Choroid plexus epithelial cell (primary cell): ENCODE measurements at regions not wholly inside any gene's neighbourhood (a gene's known extent, or its start where the extent isn't known, plus 50 kb on each side); places are given as distances from the start of the nearest gene placed in this dataset.

ENCODE experiments used
- DNase-seq: peaks from one replicate; pipeline ENCODE4 v3.0.0-alpha.2; 2010; ENCODE audit warnings: low read depth
- H3K4me3 ChIP-seq: 2 replicates; pipeline ENCODE4 v1.5.1; 2011; ENCODE audit warnings: low read depth, mild to moderate bottlenecking, control low read depth, low read length, moderate library complexity
- TF ChIP-seq, protein P1 (sequence below): conservative IDR thresholded peaks from 2 replicates; pipeline ENCODE4 v1.5.1; 2011; ENCODE audit warnings: low read depth, mild to moderate bottlenecking, control low read depth, inconsistent platforms, low read length, moderate library complexity

- TF ChIP-seq, protein P1, sequence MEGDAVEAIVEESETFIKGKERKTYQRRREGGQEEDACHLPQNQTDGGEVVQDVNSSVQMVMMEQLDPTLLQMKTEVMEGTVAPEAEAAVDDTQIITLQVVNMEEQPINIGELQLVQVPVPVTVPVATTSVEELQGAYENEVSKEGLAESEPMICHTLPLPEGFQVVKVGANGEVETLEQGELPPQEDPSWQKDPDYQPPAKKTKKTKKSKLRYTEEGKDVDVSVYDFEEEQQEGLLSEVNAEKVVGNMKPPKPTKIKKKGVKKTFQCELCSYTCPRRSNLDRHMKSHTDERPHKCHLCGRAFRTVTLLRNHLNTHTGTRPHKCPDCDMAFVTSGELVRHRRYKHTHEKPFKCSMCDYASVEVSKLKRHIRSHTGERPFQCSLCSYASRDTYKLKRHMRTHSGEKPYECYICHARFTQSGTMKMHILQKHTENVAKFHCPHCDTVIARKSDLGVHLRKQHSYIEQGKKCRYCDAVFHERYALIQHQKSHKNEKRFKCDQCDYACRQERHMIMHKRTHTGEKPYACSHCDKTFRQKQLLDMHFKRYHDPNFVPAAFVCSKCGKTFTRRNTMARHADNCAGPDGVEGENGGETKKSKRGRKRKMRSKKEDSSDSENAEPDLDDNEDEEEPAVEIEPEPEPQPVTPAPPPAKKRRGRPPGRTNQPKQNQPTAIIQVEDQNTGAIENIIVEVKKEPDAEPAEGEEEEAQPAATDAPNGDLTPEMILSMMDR: peak; percentile 47
- DNase-seq: peak; percentile 38
- no peak overlapping the region for H3K4me3 ChIP-seq
Observed at GRCh38 chr7:13476881-13477444, 512.5 kb downstream of the ETV1 start.

- TF ChIP-seq, protein P1: no peak
- H3K4me3 ChIP-seq: no peak overlapping the region
- DNase-seq: no peak
Observed at GRCh38 chr7:13489386-13489785, 500.1 kb downstream of the ETV1 start.

- no peak overlapping the region for H3K4me3 ChIP-seq
- TF ChIP-seq, protein P1: no peak
- DNase-seq: no peak
Observed at GRCh38 chr7:13496976-13497375, 492.5 kb downstream of the ETV1 start.

- DNase-seq: peak; percentile 53
- no peak overlapping the region for H3K4me3 ChIP-seq
- TF ChIP-seq, protein P1: no peak
Observed at GRCh38 chr7:13508586-13508985, 480.9 kb downstream of the ETV1 start.

DNA sequence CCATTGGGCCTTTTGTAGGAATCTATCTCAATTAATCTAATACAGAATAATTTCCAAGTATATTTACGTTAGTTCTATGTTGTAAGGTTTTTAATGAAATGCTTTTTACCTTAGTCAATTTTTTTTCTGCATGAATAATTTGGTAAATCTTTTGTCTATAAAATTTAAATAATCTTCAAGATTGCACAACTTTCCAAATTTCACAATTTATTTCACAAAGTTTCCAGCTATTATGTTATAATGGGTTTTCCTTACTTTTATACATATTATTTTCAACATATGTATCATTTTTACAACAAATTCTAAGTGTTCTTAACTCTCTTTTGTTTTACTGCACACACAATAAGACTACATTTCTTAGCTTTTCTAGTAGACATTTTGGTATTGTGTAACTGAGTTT lies 470.7 kb downstream of the ETV1 start:
- DNase-seq: no peak
- H3K4me3 ChIP-seq: no peak overlapping the region
- TF ChIP-seq, protein P1: no peak

DNA sequence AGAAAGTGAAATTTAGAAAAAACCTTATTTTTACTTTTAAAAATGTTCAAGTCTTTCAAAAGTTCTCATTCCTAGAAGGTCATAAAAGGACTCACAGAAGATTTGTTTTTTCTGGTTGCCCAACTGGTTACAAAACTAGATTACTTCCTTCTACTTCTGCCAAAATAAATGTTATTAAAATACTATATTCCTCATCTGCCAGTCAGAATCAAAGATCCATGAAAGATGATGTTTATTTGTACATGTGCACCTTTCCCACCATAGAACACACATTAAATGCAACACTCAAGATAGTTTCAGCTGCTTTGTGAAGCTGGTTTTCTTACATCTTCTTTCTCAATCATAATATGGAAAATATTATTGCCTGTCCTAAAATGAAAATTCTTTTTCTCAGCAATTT lies 465.4 kb downstream of the ETV1 start:
- no peak overlapping the region for H3K4me3 ChIP-seq
- TF ChIP-seq, protein P1: no peak
- DNase-seq: peak; percentile 8

DNA sequence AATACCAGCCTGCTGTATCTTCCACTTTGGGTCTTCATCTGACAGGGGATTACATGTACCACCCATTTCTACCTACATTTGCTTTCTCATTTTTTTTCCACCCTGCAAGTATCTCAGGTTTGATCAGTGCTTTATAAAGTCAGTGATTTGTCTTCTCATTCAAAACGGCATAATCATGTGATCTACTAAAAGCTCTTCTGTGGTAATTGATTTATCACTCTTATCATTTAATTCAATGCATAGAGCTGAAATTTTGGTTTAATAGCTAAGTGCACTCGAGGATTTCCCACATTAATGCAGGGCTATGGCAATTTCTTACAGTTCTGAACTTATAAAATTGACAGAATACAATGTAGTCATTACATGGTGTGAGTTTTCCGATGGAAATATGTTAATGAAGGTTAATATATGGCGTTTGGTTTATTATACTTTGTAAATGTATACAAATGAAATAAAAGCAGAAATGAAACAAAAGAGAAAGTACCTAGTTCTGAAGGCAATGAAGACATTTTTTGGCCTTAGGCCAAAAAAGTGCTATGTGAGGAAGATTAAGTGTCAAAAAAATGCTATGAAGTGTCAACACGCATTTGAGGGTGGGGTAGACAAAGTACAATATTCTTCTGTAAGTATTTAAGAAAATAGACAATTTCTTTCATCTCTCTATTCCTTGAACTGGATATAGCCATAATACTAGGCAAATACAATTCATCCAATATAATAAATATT lies 457.3 kb downstream of the ETV1 start:
- TF ChIP-seq, protein P1: no peak
- peak; percentile 27 for DNase-seq

More for the DNA sequence above, 457.3 kb downstream of the ETV1 start:
- no peak overlapping the region for H3K4me3 ChIP-seq
